ENCODE measurements at regions not wholly inside any gene's neighbourhood (a gene's known extent, or its start where the extent isn't known, plus 50 kb on each side); places are given as distances from the start of the nearest gene placed in this dataset.

- peaks cover 3% of the 10 kb centered on the region for H3K27me3 Mint-ChIP-seq
- no peaks in the 10 kb centered on the region for H3K4me1 Mint-ChIP-seq (ENCODE audit: low read depth)
- no peak for DNase-seq (ENCODE audit: low spot score, unreplicated experiment)
- H3K27ac Mint-ChIP-seq, result no peak overlapping the region
- no peak for TF ChIP-seq CTCF (IDR thresholded peaks at IDR 0.05; ENCODE audit: unreplicated experiment)
- no peaks in the 10 kb centered on the region for H3K36me3 Mint-ChIP-seq (ENCODE audit: insufficient read depth)
- no peak overlapping the region for H3K4me3 Mint-ChIP-seq (ENCODE audit: low read depth)
- H3K9me3 Mint-ChIP-seq (ENCODE audit: low read depth), result no peaks in the 10 kb centered on the region
These were observed 212.6 kb upstream of the RASGEF1B start for GRCh38 chr4:81684352-81684751.

- Mint-ChIP-seq H3K4me1 (ENCODE audit: low read depth) (no peaks in the 10 kb centered on the region), H3K4me3 (ENCODE audit: low read depth) (no peak overlapping the region), H3K9me3 (ENCODE audit: low read depth) (no peaks in the 10 kb centered on the region), H3K36me3 (ENCODE audit: insufficient read depth) (no peaks in the 10 kb centered on the region), H3K27ac (no peak overlapping the region), H3K27me3 (peaks cover 3% of the 10 kb centered on the region)
- DNase-seq (ENCODE audit: low spot score, unreplicated experiment), result no peak
- no peak for TF ChIP-seq CTCF (IDR thresholded peaks at IDR 0.05; ENCODE audit: unreplicated experiment)
These were observed 210.8 kb upstream of the RASGEF1B start for GRCh38 chr4:81682492-81682891.

- no peaks in the 10 kb centered on the region for H3K9me3 Mint-ChIP-seq (ENCODE audit: low read depth)
These were observed 207.6 kb upstream of the RASGEF1B start for GRCh38 chr4:81679315-81679714.

GRCh38 chr4:81678801-81679200 lies 207.1 kb upstream of the RASGEF1B start:
- Mint-ChIP-seq H3K4me3 (ENCODE audit: low read depth) (no peak overlapping the region), H3K27ac (no peak overlapping the region), H3K27me3 (peaks cover 3% of the 10 kb centered on the region), H3K36me3 (ENCODE audit: insufficient read depth) (no peaks in the 10 kb centered on the region), H3K4me1 (ENCODE audit: low read depth) (no peaks in the 10 kb centered on the region), H3K9me3 (ENCODE audit: low read depth) (no peaks in the 10 kb centered on the region)
- DNase-seq (ENCODE audit: low spot score, unreplicated experiment), result no peak
- TF ChIP-seq CTCF (IDR thresholded peaks at IDR 0.05; ENCODE audit: unreplicated experiment), result no peak

More at GRCh38 chr4:81679315-81679714, 207.6 kb upstream of the RASGEF1B start:
- Mint-ChIP-seq H3K36me3 (ENCODE audit: insufficient read depth) (no peaks in the 10 kb centered on the region), H3K27ac (no peak overlapping the region), H3K4me1 (ENCODE audit: low read depth) (no peaks in the 10 kb centered on the region), H3K27me3 (peaks cover 3% of the 10 kb centered on the region), H3K4me3 (ENCODE audit: low read depth) (no peak overlapping the region)
- DNase-seq (ENCODE audit: low spot score, unreplicated experiment), result no peak
- TF ChIP-seq CTCF (IDR thresholded peaks at IDR 0.05; ENCODE audit: unreplicated experiment), result no peak

- Mint-ChIP-seq H3K27ac (no peak overlapping the region), H3K36me3 (ENCODE audit: insufficient read depth) (no peaks in the 10 kb centered on the region), H3K9me3 (ENCODE audit: low read depth) (no peaks in the 10 kb centered on the region), H3K4me3 (ENCODE audit: low read depth) (no peak overlapping the region), H3K27me3 (peaks cover 3% of the 10 kb centered on the region), H3K4me1 (ENCODE audit: low read depth) (no peaks in the 10 kb centered on the region)
- no peak for TF ChIP-seq CTCF (IDR thresholded peaks at IDR 0.05; ENCODE audit: unreplicated experiment)
- DNase-seq (ENCODE audit: low spot score, unreplicated experiment), result no peak
These were observed 204.8 kb upstream of the RASGEF1B start for GRCh38 chr4:81676537-81676936.
